Activated naive CD4-positive, alpha-beta T cell treated with anti-CD3 and anti-CD28 coated beads, Interleukin-2, amount 50 U/mL, for 16 hours (primary cell): ENCODE measurements at regions not wholly inside any gene's neighbourhood (a gene's known extent, or its start where the extent isn't known, plus 50 kb on each side); places are given as distances from the start of the nearest gene placed in this dataset.

Source experiments
- DNase-seq: peaks from one replicate; pipeline ENCODE4 v3.0.0-alpha.2; 2020

DNA sequence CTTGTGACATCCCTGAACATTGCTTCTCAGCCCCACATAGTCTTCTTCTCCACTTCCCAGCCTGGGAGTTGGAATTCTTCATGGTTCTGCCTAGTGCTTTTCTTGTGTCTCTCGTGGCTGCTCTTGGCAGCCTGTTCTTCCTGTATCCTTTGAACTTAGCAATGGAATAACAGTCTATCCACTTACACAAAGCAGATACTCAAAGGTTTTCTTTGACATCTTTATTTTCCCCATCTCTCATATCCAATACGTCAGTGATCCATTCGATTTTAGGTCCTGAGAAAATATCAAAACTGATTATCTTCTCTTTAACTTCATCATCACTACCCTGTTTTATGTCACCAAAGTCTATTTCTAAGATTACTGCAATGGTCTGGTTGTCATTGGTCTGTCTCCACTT, 1091.2 kb upstream of the PIK3C3 start:
- DNase-seq: no peak

DNA sequence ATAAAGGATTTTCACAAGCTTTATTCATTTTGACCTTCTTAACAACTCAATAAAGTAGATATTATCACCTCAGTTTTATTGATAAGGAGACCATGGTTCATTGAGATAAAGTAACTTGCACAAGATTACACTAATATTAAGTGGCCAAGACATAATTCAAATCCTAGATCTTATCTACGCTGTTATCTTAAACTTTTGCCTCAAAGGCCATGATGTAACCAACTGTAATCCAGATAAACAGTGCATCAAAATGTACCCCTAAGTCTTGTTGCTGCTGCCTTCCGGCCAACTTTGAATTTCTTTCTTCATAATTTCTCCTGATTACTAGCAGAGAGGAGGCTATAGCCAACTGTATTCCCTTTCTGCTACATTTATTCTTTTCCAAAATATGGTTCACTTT, 1094.8 kb upstream of the PIK3C3 start:
- no peak for DNase-seq

DNA sequence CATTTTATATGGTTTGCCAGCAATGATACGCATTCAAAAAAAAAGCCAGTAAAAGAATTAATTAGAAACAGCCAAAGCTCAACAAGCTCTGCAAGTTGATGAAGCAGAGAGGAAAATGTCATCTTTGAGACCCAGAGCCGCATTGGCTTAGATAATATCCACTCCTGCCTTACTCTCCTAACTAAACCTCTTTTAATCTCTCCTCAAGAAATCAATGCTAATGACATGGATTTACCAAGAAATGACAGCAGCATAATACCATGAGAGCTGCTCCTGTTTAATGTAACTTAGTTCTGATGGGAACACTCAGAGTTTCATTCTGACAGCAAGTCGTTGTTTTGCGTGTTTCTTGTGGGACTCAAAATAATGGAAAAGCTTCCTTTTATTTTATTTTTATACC, 1099.4 kb upstream of the PIK3C3 start:
- no peak for DNase-seq

- DNase-seq: no peak
Observed at GRCh38 chr18:40852406-40852805, 1102.6 kb upstream of the PIK3C3 start.

DNA sequence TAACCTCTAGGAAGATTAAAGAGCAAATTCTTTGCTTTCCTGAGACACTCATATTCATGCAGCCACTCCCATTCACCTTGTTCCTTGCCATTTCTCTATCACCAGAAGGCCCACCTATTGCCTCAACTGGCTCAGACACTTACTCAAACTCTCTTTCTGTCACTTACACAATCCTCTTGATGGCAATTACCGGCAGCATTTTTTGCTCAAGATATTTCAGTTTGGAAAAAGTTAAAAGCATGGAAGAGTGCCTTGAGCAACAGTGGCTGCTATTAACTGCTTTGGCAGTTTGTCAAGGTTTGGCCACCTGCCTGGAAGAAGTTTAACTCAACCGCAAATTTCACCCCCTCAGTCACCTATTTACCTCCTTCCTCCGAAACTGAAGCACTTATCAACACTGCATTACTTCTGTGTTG, 1104.0 kb upstream of the PIK3C3 start:
- no peak for DNase-seq

DNA sequence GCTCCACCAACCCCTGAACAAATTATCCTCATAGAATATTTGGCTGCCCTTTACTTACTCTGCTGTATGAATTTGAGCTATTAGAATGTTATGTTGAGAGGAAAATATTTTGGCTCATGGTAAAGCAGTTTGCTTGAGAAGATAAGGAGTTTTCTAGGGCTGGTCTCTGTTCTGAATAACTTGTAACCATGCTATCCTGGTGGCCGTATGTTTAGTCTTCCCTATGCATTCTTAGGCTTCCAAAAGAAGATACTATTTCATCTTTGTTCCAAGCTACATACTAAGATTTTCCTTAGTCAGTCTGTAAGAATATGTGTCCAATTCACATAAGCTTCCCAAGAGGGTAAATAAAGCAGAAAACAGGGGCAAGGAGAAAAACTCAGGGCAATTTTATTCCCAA, 1105.1 kb upstream of the PIK3C3 start:
- DNase-seq: no peak

DNA sequence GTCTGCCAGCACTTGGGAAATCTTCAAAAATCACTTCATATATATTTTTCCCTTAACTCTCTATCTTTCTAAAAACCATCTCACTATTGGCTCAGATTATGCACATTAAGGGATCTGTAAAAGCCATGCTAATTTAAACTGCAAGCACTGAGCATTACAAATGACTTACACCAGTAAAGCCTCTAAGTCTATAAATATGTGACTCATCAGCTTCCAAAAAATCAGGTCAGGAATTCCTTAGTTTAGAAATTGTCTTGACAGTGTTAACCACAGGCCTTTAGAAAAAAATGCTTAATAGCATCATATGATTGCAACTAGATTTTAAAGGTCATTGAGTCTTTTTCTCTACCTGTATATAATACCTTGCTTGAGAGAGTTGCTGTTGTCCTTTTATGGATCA, 1113.6 kb upstream of the PIK3C3 start:
- no peak for DNase-seq

DNA sequence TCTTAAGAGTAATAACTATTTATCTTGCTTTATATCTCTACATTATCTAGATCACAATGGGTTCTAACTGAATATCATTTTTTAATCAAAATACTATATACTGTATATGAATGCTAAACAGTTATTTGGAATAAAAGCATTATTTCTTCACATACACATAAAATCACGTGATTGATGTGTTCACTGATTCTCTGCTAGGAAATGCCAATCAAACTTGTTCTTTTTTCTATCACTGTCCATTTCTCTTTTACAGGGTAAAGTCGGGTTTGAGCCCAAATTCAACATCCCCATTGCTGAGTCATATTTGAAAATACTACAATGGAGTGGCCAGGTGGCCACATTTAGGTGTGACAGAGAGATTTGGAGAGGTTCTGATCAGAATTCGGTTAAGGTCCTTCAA, 1114.0 kb upstream of the PIK3C3 start:
- DNase-seq: no peak

DNA sequence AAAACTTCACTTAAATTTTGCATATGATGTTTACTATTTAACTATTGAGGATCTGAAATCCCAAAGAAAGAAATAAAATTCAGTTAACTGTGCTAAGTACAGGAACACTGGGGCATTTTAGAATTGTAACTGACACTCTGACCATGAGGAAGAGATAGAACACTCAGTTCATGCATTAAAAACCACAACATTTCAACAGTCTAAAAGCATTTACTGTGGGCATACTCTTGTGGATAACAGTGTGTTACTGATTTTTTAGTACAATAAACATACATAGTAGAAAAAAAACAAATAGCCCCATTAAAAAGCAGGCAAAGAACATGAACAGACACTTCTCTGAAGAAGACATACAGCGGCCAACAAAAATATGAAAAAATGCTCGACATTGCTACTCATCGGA, 1122.7 kb upstream of the PIK3C3 start:
- no peak for DNase-seq

DNA sequence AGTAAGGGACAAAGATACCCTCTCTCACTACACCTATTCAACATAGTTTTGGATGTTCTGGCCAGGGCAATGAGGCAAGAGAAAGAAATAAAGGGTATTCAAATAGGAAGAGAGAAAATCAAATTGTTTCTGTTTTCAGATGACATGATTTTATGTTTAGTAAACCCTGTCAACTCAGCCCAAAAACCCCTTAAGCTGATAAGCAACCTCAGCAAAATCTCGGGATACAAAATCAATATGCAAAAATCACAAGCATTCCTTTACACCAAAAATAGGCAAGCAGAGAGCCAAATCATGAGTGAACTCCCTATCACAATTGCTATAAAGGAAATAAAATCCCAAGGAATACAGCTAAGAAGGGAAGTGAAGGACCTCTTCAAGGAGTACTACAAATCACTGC, 1130.7 kb upstream of the PIK3C3 start:
- DNase-seq: no peak

DNA sequence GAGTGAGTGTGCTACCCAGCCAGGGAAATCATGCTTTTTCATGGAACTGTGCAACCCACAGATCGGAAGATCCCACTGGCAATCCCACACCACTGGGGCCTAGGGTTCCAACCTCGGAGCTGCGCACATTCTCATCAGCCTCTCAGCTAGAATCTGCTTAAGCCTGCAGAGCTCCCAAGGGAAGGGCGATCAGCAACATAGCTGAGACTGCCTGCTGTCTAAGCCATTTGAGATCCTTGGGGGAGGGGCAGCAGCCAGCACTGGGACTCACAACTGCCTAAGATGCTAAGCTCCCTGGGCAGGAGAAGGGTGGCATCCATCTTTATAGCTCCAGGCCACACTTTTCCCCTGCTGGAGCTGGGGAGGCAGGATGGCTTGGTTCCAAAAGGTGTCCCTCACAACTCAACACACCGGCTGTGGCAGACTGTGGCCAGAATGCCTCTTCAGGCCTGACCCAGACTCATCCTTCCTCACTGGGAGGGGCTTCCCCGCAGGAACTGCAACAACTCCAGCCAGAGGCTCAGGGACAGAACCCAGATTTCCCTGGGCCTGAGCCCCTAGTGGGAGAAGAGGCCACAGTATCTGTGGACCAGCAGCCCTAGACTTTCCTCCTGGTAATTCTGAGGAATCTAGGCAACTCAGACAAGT, 1133.3 kb upstream of the PIK3C3 start:
- DNase-seq: no peak

DNA sequence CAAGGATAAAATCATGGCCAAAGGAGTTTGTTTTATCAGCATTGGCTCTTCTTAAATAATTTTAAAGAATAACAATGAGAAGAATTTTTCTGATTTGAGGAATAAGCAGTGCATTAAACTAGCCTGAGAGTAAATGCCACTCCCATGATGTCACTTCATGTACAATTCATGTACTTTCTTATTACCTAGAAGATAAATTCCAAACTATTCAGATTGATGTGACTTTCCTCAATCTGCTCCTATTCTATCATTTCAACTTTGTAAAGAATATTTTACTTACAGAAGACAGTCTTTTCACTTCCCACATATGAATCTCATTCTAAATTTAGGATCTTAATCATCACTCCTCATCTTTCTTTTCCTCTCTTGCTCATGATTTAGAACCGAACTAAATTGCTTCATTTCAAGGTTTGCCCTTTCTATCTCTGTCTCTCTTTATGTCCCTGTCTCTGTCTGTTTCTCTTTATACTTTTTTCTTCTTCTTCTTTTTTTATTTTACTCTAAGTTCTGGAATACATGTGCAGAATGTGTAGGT, 1142.0 kb upstream of the PIK3C3 start:
- DNase-seq: no peak

GRCh38 chr18:40810372-40810771, 1144.7 kb upstream of the PIK3C3 start:
- DNase-seq: no peak

- no peak for DNase-seq
Observed at GRCh38 chr18:40789286-40789685, 1165.7 kb upstream of the PIK3C3 start.

GRCh38 chr18:40782453-40783130, 1172.4 kb upstream of the PIK3C3 start:
- no peak for DNase-seq

DNA sequence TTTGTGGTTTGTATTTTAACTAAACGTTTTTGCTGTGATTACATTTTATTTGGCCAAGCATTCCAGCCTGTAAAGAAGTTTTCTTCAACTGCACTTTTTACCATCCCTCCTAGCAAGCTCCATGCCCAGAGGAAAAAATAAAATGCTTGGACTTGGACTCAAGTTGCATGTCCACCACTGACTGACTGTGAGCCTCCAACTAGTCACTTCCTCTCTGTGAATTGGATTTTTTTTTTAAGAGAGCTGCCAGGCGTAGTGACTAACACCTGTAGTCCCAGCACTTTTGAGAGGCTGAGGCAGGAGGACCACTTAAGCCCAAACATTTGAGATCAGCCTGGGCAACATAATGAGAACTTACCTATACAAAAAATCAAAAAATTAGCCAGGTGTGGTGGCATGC, 1185.2 kb upstream of the PIK3C3 start:
- no peak for DNase-seq

DNA sequence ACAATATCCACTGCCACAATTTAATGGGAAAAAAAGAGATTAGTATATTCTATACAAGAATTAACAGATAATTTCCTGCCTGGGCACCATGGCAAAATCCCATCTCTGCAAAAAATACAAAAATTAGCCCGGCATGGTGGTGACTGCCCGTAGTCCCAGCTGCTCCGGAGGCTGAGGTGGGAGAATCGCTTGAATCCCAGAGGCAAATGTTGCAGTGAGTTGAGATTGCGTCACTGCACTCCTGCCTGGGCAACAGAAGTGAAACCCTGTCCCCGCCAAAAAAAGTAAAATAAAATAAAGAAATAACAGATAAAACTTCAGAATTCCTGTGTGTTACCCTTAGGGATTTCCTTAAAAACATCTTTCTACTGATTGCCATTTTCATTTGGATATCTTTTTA, 1194.8 kb upstream of the PIK3C3 start:
- no peak for DNase-seq

DNA sequence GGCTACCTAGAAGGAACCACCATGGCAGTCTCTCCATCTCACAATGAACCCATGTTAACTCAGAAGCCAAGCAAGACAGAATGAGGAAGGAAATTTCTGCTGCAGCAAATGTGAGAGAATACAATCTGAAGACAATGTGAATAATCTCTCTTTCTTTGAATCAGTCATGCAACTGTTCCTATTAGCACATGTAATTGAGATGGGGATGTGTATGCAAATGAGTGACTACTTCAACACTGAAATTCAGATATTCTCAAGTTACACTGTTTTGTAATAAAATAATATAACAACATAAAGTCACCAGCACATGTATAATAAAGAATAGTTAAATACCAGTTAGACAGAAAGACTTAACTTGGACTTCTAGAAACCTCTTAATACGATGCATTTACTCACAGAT, 1200.6 kb upstream of the PIK3C3 start:
- no peak for DNase-seq

DNA sequence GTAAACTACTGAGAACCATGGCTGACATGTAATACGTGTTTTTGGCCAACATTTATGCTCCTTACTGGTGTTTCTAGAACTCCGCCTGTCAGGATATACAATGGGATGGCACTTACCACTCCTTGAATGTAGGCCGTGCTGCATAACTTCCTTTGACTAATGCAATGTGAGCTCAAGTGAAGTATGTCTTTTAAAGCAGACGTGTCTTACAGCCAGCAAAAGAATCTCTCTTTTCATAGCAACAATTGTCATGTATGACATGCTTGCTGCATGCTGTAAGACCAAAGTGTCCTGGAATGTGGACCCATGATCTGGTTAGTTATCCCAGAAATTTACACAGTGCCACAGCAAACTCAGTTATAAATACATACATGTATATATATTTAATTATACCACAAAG, 1202.7 kb upstream of the PIK3C3 start:
- DNase-seq: no peak

DNA sequence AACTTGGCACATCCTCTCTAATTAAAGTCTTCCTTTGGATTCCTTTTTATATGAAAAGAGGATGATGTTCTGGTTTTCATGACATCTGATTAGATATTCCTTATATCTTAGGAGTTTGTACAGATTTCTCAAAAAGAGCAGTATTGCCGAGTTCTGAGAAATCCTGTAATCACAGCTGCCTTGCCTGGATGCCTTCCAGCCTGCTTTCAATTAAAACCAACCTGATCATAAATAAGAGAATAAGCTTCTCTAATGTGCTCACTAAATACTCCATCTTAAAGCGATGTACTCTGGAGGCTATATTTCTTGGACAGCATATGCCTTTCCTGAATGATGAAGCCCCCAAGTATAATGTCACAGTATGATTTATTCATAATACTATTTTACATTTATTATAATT, 1203.8 kb upstream of the PIK3C3 start:
- DNase-seq: no peak

- no peak for DNase-seq
Observed at GRCh38 chr18:40739029-40739428, 1216.0 kb upstream of the PIK3C3 start.

DNA sequence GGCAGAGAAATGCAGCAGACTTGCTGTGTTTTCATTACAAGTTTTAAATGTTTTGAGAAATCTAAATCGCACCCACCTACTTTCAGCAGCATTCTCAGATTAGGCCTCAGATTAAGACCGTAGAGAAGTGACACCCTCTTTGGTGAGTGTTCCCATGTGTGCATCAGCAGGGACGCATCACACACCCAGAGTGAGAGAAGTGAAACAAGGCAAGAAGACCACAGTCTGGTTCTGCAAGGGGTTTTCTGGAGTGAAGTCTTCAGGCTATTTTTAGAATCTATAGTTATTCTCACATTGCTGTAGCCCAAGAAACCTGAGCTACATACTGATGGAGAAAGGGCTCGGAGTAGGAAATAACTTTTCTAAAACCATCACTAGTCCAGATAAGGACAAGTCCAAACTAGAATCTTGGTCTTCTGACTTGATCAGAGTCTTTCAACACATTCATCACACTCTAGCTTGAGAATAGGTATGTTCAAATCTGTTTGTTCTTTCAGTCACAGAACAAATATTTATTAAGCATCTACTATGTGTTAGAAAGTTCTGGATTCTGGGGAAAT, 1216.6 kb upstream of the PIK3C3 start:
- DNase-seq: no peak

- no peak for DNase-seq
Observed at GRCh38 chr18:40708726-40709125, 1246.3 kb upstream of the PIK3C3 start.

GRCh38 chr18:40707797-40708196, 1247.2 kb upstream of the PIK3C3 start:
- DNase-seq: no peak

DNA sequence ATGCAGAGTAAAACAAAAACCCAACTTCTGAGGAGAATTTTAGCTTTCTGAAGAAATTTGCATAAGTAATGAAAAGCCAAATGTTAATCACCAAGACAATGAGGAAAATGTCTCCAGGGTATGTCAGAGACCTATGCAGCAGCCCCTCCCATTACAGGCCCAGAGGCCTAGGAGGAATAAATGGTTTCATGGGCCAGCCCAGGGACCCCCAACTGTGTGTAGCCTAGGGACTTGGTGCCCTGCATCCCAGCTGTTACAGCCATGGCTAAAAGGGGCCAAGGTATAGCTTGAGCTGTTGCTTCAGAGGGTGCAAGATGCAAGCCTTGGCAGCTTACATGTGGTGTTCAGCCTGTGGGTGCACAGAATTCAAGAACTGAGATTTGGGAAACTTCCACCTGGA, 1256.9 kb upstream of the PIK3C3 start:
- no peak for DNase-seq
